ENCODE measurements at regions not wholly inside any gene's neighbourhood (a gene's known extent, or its start where the extent isn't known, plus 50 kb on each side); places are given as distances from the start of the nearest gene placed in this dataset.

- Histone ChIP-seq H3K27me3 (ENCODE audit: insufficient read depth in 3 of 3, low read length in 2 of 3) (no peaks in the 10 kb centered on the region), H3K4me1 (no peaks in the 10 kb centered on the region), H3K9me3 (no peaks in the 10 kb centered on the region), H3K36me3 (ENCODE audit: insufficient read depth in 1 of 2, low read depth in 1 of 2) (no peaks in the 10 kb centered on the region), H3K4me3 (no peak overlapping the region), H3K27ac (no peak overlapping the region)
- ATAC-seq (no peak), DNase-seq (no peak)
- intact Hi-C loops (cut with DNase I): no loop called here
- TF ChIP-seq, protein P1, sequence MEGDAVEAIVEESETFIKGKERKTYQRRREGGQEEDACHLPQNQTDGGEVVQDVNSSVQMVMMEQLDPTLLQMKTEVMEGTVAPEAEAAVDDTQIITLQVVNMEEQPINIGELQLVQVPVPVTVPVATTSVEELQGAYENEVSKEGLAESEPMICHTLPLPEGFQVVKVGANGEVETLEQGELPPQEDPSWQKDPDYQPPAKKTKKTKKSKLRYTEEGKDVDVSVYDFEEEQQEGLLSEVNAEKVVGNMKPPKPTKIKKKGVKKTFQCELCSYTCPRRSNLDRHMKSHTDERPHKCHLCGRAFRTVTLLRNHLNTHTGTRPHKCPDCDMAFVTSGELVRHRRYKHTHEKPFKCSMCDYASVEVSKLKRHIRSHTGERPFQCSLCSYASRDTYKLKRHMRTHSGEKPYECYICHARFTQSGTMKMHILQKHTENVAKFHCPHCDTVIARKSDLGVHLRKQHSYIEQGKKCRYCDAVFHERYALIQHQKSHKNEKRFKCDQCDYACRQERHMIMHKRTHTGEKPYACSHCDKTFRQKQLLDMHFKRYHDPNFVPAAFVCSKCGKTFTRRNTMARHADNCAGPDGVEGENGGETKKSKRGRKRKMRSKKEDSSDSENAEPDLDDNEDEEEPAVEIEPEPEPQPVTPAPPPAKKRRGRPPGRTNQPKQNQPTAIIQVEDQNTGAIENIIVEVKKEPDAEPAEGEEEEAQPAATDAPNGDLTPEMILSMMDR (IDR thresholded peaks at IDR 0.05): no peak
Observed at GRCh38 chr2:76274160-76274559, 563.4 kb upstream of the GCFC2 start.

- Histone ChIP-seq H3K27ac (no peak overlapping the region), H3K36me3 (ENCODE audit: insufficient read depth in 1 of 2, low read depth in 1 of 2) (no peaks in the 10 kb centered on the region), H3K4me1 (no peaks in the 10 kb centered on the region), H3K27me3 (ENCODE audit: insufficient read depth in 3 of 3, low read length in 2 of 3) (no peaks in the 10 kb centered on the region), H3K4me3 (no peak overlapping the region), H3K9me3 (no peaks in the 10 kb centered on the region)
- DNase-seq (no peak), ATAC-seq (no peak)
- TF ChIP-seq, protein P1 (IDR thresholded peaks at IDR 0.05): no peak
- intact Hi-C loops (cut with DNase I): no loop called here
- WGBS, 3 donors: 88 to 90% (median 89%) methylated on average over 4 of the region's 4 CpGs
Observed at GRCh38 chr2:76270096-76270710, 559.5 kb upstream of the GCFC2 start.

DNA sequence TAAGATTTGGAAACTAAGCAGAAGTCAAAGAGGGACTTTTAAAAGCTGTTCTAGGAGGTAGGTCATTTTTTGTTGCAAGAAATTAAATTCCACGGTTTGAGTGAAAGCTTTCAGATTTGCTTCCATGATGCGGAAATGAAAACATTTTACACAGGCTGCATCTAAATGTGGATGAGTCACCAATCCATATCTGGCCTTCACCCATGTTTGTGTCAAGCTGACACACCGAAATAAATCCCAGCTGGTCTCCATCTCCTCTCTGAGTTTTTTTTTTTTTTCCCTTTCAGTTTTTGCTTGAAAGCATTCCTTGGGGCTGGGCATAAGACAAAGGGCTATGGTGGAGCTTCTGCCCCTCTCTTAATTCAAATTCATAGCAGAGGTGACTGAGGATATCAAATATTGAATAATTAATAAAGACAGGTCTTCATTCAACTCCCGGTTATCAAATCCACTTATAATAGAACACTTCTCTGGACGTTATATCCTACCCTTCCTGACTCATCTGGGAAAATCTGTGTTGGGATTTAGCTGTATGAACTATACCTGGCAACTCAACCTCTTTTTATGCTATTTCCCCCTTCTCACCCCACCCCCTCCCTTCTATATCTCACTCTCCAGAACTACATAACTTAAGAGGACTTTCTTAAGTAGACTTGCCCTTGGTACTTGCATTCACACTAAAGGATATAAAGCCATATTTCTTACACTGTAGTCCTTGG lies 558.3 kb upstream of the GCFC2 start:
- Histone ChIP-seq H3K9me3 (no peaks in the 10 kb centered on the region), H3K27me3 (ENCODE audit: insufficient read depth in 3 of 3, low read length in 2 of 3) (no peaks in the 10 kb centered on the region), H3K36me3 (ENCODE audit: insufficient read depth in 1 of 2, low read depth in 1 of 2) (no peaks in the 10 kb centered on the region), H3K4me1 (no peaks in the 10 kb centered on the region), H3K27ac (no peak overlapping the region), H3K4me3 (no peak overlapping the region)
- DNase-seq: no peak
- intact Hi-C loops (cut with DNase I): no loop called here
- ATAC-seq: no peak
- TF ChIP-seq, protein P1 (IDR thresholded peaks at IDR 0.05): no peak
- 22 to 41% (median 27%) methylated on average over 5 of the region's 5 CpGs for WGBS, 3 donors

GRCh38 chr2:76268484-76268883 lies 557.8 kb upstream of the GCFC2 start:
- TF ChIP-seq, protein P1 (IDR thresholded peaks at IDR 0.05): no peak
- no peaks in the 10 kb centered on the region for H3K27me3 ChIP-seq (ENCODE audit: insufficient read depth in 3 of 3, low read length in 2 of 3)
- 8 to 19% (median 13%) methylated on average over 1 of the region's 1 CpG for WGBS, 3 donors
- H3K4me1 ChIP-seq: no peaks in the 10 kb centered on the region
- no peaks in the 10 kb centered on the region for H3K9me3 ChIP-seq
- ATAC-seq (no peak), DNase-seq (no peak)
- no peak overlapping the region for H3K27ac ChIP-seq
- H3K36me3 ChIP-seq (ENCODE audit: insufficient read depth in 1 of 2, low read depth in 1 of 2): no peaks in the 10 kb centered on the region
- no peak overlapping the region for H3K4me3 ChIP-seq
- intact Hi-C loops (cut with DNase I): no loop called here

DNA sequence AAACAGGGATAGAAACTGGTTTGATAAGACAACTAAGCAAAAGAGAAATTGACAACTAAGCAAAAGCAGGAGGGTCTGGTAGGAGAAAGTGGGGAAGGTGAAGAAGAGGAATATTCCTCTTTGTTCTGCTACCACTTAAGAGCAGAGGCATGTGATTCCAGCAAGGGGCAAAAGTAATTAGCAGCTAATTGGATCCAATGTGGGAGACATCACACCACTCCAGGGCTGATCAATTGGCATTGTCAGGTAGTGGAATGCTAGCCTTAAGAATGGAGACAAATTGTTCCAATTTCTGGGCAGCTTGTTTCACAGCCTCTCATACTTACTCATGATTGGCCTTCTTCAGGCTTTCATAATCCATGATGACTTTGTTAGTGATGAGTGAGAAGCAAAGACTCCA lies 547.1 kb upstream of the GCFC2 start:
- DNase-seq (no peak), ATAC-seq (no peak)
- H3K36me3 ChIP-seq (ENCODE audit: insufficient read depth in 1 of 2, low read depth in 1 of 2): no peaks in the 10 kb centered on the region
- no peak overlapping the region for H3K4me3 ChIP-seq
- H3K27ac ChIP-seq: no peak overlapping the region
- no peaks in the 10 kb centered on the region for H3K4me1 ChIP-seq
- intact Hi-C loops (cut with DNase I): no loop called here
- no peaks in the 10 kb centered on the region for H3K9me3 ChIP-seq
- no peaks in the 10 kb centered on the region for H3K27me3 ChIP-seq (ENCODE audit: insufficient read depth in 3 of 3, low read length in 2 of 3)
- TF ChIP-seq, protein P1 (IDR thresholded peaks at IDR 0.05): no peak
